ENCODE measurements at regions not wholly inside any gene's neighbourhood (a gene's known extent, or its start where the extent isn't known, plus 50 kb on each side); places are given as distances from the start of the nearest gene placed in this dataset.

DNA sequence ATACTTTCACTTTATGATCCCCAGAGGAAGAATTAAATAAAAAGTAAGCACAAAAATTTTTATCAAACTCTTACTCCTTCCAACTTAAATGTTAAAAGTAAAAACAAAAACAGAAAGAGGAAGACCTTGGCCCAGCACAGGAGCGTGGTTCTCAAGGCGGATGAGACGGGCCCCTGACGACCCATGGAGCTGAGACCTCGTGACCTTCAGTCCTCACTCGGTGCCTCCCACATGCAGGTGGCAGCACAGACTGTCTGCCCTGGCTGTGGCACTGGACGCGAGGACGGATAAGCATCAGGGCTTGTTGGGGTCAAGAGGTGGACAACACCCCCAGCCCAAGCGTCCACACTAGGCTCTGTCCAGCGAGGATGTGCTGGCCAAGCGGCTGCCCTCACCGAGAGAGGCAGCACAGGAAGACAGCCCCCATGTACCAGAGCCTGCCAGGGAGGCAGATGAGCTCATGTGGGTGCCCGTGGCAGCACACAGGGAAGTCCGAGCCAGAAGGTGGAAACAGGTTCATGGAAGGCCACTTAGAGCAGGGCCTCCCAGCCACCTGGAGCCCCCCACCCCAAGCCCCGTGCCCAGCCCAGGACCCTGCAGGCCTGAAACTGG is 1389.8 kb downstream of the TBC1D22A start:
- H2AFZ ChIP-seq = no peak overlapping the region
- H3K9ac ChIP-seq = no peak overlapping the region
- H3K27me3 ChIP-seq (replicated peaks; ENCODE audit: insufficient read depth) = no peaks in the 10 kb centered on the region
- DNase-seq = no peak
- H4K20me1 ChIP-seq (ENCODE audit: insufficient read depth) = no peaks in the 10 kb centered on the region
- no peaks in the 10 kb centered on the region for H3K9me2 ChIP-seq (ENCODE audit: insufficient read depth)
- TF ChIP-seq EZH2phosphoT487 (IDR thresholded peaks at IDR 0.05; ENCODE audit: insufficient read depth, low read depth) (no peak), EZH2 (IDR thresholded peaks at IDR 0.05; ENCODE audit: insufficient read depth, poor library complexity, severe bottlenecking) (no peak)
- in situ Hi-C loops (cut with MboI) = no loop called here
- no peaks in the 10 kb centered on the region for H3F3A ChIP-seq (ENCODE audit: insufficient read depth)
- H3K4me1 ChIP-seq (ENCODE audit: insufficient read depth) = no peaks in the 10 kb centered on the region
- H3K27ac ChIP-seq = no peak overlapping the region
- no peaks in the 10 kb centered on the region for H3K79me2 ChIP-seq (ENCODE audit: insufficient read depth)
- no peak overlapping the region for H3K4me2 ChIP-seq (ENCODE audit: unreplicated experiment)
- H3K9me3 ChIP-seq (ENCODE audit: low read depth) = no peaks in the 10 kb centered on the region
- H3K4me3 ChIP-seq = no peak overlapping the region
- 44 to 49% methylated on average over 14 to 16 of the region's 16 CpGs for WGBS, 2 experiments (ENCODE audit: low coverage in 1 of 2, low lambda C conversion rate in 2 of 2, missing lambda C conversion rate in 2 of 2)
- no peaks in the 10 kb centered on the region for H3K36me3 ChIP-seq (ENCODE audit: low read depth)

GRCh38 chr22:48151641-48152040 is 1389.2 kb downstream of the TBC1D22A start:
- no peak for TF ChIP-seq EZH2 (IDR thresholded peaks at IDR 0.05; ENCODE audit: insufficient read depth, poor library complexity, severe bottlenecking)
- no peak for TF ChIP-seq EZH2phosphoT487 (IDR thresholded peaks at IDR 0.05; ENCODE audit: insufficient read depth, low read depth)
- no peaks in the 10 kb centered on the region for H3K79me2 ChIP-seq (ENCODE audit: insufficient read depth)
- H2AFZ ChIP-seq = no peak overlapping the region
- H3K36me3 ChIP-seq (ENCODE audit: low read depth) = no peaks in the 10 kb centered on the region
- H3K4me3 ChIP-seq = no peak overlapping the region
- H3F3A ChIP-seq (ENCODE audit: insufficient read depth) = no peaks in the 10 kb centered on the region
- 56 to 61% methylated on average over 9 of the region's 9 CpGs for WGBS, 2 experiments (ENCODE audit: low coverage in 1 of 2, low lambda C conversion rate in 2 of 2, missing lambda C conversion rate in 2 of 2)
- no peaks in the 10 kb centered on the region for H3K9me2 ChIP-seq (ENCODE audit: insufficient read depth)
- in situ Hi-C loops (cut with MboI) = no loop called here
- no peak overlapping the region for H3K9ac ChIP-seq
- H3K27me3 ChIP-seq (replicated peaks; ENCODE audit: insufficient read depth) = no peaks in the 10 kb centered on the region
- H4K20me1 ChIP-seq (ENCODE audit: insufficient read depth) = no peaks in the 10 kb centered on the region
- H3K27ac ChIP-seq = no peak overlapping the region
- DNase-seq = no peak
- H3K4me1 ChIP-seq (ENCODE audit: insufficient read depth) = no peaks in the 10 kb centered on the region
- H3K9me3 ChIP-seq (ENCODE audit: low read depth) = no peaks in the 10 kb centered on the region
- H3K4me2 ChIP-seq (ENCODE audit: unreplicated experiment) = no peak overlapping the region

- in situ Hi-C loops (cut with MboI) = no loop called here
- Histone ChIP-seq H3K79me2 (ENCODE audit: insufficient read depth) (no peaks in the 10 kb centered on the region), H3K9ac (no peak overlapping the region), H2AFZ (no peak overlapping the region), H3K36me3 (ENCODE audit: low read depth) (no peaks in the 10 kb centered on the region), H3K9me3 (ENCODE audit: low read depth) (no peaks in the 10 kb centered on the region), H3K4me1 (ENCODE audit: insufficient read depth) (no peaks in the 10 kb centered on the region), H3K27ac (no peak overlapping the region), H3F3A (ENCODE audit: insufficient read depth) (no peaks in the 10 kb centered on the region), H3K4me2 (ENCODE audit: unreplicated experiment) (no peak overlapping the region), H3K9me2 (ENCODE audit: insufficient read depth) (no peaks in the 10 kb centered on the region), H3K27me3 (replicated peaks; ENCODE audit: insufficient read depth) (no peaks in the 10 kb centered on the region), H3K4me3 (no peak overlapping the region), H4K20me1 (ENCODE audit: insufficient read depth) (no peaks in the 10 kb centered on the region)
- TF ChIP-seq EZH2 (IDR thresholded peaks at IDR 0.05; ENCODE audit: insufficient read depth, poor library complexity, severe bottlenecking) = no peak
- no peak for TF ChIP-seq EZH2phosphoT487 (IDR thresholded peaks at IDR 0.05; ENCODE audit: insufficient read depth, low read depth)
- WGBS, 2 experiments (ENCODE audit: low coverage in 1 of 2, low lambda C conversion rate in 2 of 2, missing lambda C conversion rate in 2 of 2) = 24 to 29% methylated on average over 9 of the region's 9 CpGs
- DNase-seq = no peak
Measured at GRCh38 chr22:48147831-48148230, 1385.4 kb downstream of the TBC1D22A start.

- no peaks in the 10 kb centered on the region for H3K79me2 ChIP-seq (ENCODE audit: insufficient read depth)
- H2AFZ ChIP-seq = no peak overlapping the region
- H3K27me3 ChIP-seq (replicated peaks; ENCODE audit: insufficient read depth) = no peaks in the 10 kb centered on the region
- H4K20me1 ChIP-seq (ENCODE audit: insufficient read depth) = no peaks in the 10 kb centered on the region
- no peak for DNase-seq
- H3F3A ChIP-seq (ENCODE audit: insufficient read depth) = no peaks in the 10 kb centered on the region
- H3K36me3 ChIP-seq (ENCODE audit: low read depth) = no peaks in the 10 kb centered on the region
- WGBS, 2 experiments (ENCODE audit: low coverage in 1 of 2, low lambda C conversion rate in 2 of 2, missing lambda C conversion rate in 2 of 2) = 0 to 3% methylated on average over 4 of the region's 4 CpGs
- H3K4me3 ChIP-seq = no peak overlapping the region
- H3K9me3 ChIP-seq (ENCODE audit: low read depth) = no peaks in the 10 kb centered on the region
- H3K4me1 ChIP-seq (ENCODE audit: insufficient read depth) = no peaks in the 10 kb centered on the region
- H3K9me2 ChIP-seq (ENCODE audit: insufficient read depth) = no peaks in the 10 kb centered on the region
- in situ Hi-C loops (cut with MboI) = no loop called here
- H3K27ac ChIP-seq = no peak overlapping the region
- no peak overlapping the region for H3K9ac ChIP-seq
- no peak for TF ChIP-seq EZH2 (IDR thresholded peaks at IDR 0.05; ENCODE audit: insufficient read depth, poor library complexity, severe bottlenecking)
- no peak for TF ChIP-seq EZH2phosphoT487 (IDR thresholded peaks at IDR 0.05; ENCODE audit: insufficient read depth, low read depth)
- H3K4me2 ChIP-seq (ENCODE audit: unreplicated experiment) = no peak overlapping the region
Measured at GRCh38 chr22:48147404-48147803, 1385.0 kb downstream of the TBC1D22A start.

DNA sequence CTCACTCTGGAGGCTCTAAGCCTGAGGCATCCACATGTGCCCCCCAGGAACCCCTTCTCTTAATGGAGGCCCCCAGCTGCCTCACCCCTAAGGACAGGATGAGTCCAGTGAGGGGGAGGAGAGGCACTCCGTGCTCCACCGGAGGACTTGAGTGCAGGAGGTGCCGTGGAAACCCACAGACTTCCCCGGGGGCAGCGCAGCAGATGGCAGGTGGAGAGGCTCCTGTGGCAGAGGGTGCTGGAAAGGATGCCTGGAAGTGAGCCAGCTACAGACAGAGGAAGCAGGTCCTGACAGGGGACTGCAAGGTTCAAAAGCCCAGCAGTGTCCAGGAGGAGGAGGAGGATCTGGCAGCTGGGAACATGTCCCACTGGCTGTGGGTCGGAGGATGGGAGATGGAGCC is 1384.0 kb downstream of the TBC1D22A start:
- Histone ChIP-seq H3K9me3 (ENCODE audit: low read depth) (no peaks in the 10 kb centered on the region), H3K36me3 (ENCODE audit: low read depth) (no peaks in the 10 kb centered on the region), H4K20me1 (ENCODE audit: insufficient read depth) (no peaks in the 10 kb centered on the region), H3K27me3 (replicated peaks; ENCODE audit: insufficient read depth) (no peaks in the 10 kb centered on the region), H3K79me2 (ENCODE audit: insufficient read depth) (no peaks in the 10 kb centered on the region), H3K9me2 (ENCODE audit: insufficient read depth) (no peaks in the 10 kb centered on the region), H3K27ac (no peak overlapping the region), H3K4me1 (ENCODE audit: insufficient read depth) (no peaks in the 10 kb centered on the region), H3K4me2 (ENCODE audit: unreplicated experiment) (no peak overlapping the region), H3K9ac (no peak overlapping the region), H2AFZ (no peak overlapping the region), H3F3A (ENCODE audit: insufficient read depth) (no peaks in the 10 kb centered on the region), H3K4me3 (no peak overlapping the region)
- DNase-seq = no peak
- WGBS, 2 experiments (ENCODE audit: low coverage in 1 of 2, low lambda C conversion rate in 2 of 2, missing lambda C conversion rate in 2 of 2) = 61 to 62% methylated on average over 6 of the region's 6 CpGs
- no peak for TF ChIP-seq EZH2 (IDR thresholded peaks at IDR 0.05; ENCODE audit: insufficient read depth, poor library complexity, severe bottlenecking)
- TF ChIP-seq EZH2phosphoT487 (IDR thresholded peaks at IDR 0.05; ENCODE audit: insufficient read depth, low read depth) = no peak
- in situ Hi-C loops (cut with MboI) = no loop called here
